HL-60 (cell line): ENCODE measurements at regions not wholly inside any gene's neighbourhood (a gene's known extent, or its start where the extent isn't known, plus 50 kb on each side); places are given as distances from the start of the nearest gene placed in this dataset.
"Not testable (repeated sequence)": the region's sequence is repeated elsewhere in the genome, so short reads cannot be mapped to it uniquely, and the experiment has no call there.

Source experiments
- DNase-seq, 2 experiments: peaks; one replicate each; pipeline ENCODE4 v3.0.0-alpha.2; 2010 to 2020; ENCODE audit warnings: low read depth in 1 of 2, low spot score in 1 of 2
- H3K27ac ChIP-seq: fragments of 250-450 bp; sonication (Bioruptor Pico); replicated peaks from 2 replicates; pipeline ENCODE4 v1.5.1; 2020; ENCODE audit warnings: mild to moderate bottlenecking, moderate library complexity
- H3K27me3 ChIP-seq: fragments of 250-450 bp; sonication (Bioruptor Pico); 2 replicates; pipeline ENCODE4 v1.5.1; 2021; ENCODE audit warnings: mild to moderate bottlenecking, moderate library complexity; ENCODE audit not compliant: insufficient read depth, poor library complexity, severe bottlenecking
- H3K4me3 ChIP-seq: replicated peaks from 2 replicates; pipeline ENCODE4 v1.5.1; 2011; ENCODE audit warnings: mild to moderate bottlenecking, control low read depth, low read length; ENCODE audit not compliant: insufficient read depth
- GABPA ChIP-seq: IDR thresholded peaks from 2 replicates; pipeline ENCODE4 v1.6.1; 2012; ENCODE audit warnings: low read depth
- POLR2AphosphoS5 ChIP-seq: IDR thresholded peaks from 2 replicates; pipeline ENCODE4 v1.6.1; 2012; ENCODE audit warnings: low read depth
- SPI1 ChIP-seq: IDR thresholded peaks from 2 replicates; pipeline ENCODE4 v1.6.1; 2012; ENCODE audit warnings: low read depth, mild to moderate bottlenecking, borderline replicate concordance
- TF ChIP-seq, protein P1 (sequence below): IDR thresholded peaks from 2 replicates; pipeline ENCODE4 v1.6.1; 2012; ENCODE audit warnings: low read depth; ENCODE audit not compliant: insufficient replicate concordance
- TF ChIP-seq, protein P2 (sequence below): IDR thresholded peaks from one replicate; pipeline ENCODE4 v1.5.1; 2011; ENCODE audit warnings: low read length, control low read depth, inconsistent platforms; ENCODE audit not compliant: insufficient read depth

DNA sequence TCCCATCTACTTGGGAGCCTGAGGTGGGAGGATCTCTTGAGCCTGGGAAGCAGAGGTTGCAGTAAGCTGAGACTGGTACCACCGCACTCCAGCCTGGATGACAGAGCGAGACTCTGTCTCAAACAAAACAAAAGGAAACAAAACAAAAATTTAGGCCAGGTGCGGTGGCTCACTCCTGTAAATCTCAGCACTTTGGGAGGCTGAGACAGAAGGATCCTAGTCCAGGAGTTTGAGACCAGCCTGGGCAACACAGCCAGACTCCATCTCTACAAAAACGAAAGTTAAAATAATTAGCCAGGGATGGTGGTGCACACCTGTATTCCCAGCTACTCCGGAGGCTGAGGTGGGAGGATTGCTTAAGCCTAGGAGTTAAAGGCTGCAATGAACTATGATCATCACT lies 183.2 kb upstream of the ZNF217 start:
- Histone ChIP-seq H3K27ac (no peak overlapping the region), H3K27me3 (no peaks in the 10 kb centered on the region), H3K4me3 (no peak overlapping the region)
- TF ChIP-seq POLR2AphosphoS5 (no peak), GABPA (no peak), SPI1 (no peak)
- TF ChIP-seq, protein P1, sequence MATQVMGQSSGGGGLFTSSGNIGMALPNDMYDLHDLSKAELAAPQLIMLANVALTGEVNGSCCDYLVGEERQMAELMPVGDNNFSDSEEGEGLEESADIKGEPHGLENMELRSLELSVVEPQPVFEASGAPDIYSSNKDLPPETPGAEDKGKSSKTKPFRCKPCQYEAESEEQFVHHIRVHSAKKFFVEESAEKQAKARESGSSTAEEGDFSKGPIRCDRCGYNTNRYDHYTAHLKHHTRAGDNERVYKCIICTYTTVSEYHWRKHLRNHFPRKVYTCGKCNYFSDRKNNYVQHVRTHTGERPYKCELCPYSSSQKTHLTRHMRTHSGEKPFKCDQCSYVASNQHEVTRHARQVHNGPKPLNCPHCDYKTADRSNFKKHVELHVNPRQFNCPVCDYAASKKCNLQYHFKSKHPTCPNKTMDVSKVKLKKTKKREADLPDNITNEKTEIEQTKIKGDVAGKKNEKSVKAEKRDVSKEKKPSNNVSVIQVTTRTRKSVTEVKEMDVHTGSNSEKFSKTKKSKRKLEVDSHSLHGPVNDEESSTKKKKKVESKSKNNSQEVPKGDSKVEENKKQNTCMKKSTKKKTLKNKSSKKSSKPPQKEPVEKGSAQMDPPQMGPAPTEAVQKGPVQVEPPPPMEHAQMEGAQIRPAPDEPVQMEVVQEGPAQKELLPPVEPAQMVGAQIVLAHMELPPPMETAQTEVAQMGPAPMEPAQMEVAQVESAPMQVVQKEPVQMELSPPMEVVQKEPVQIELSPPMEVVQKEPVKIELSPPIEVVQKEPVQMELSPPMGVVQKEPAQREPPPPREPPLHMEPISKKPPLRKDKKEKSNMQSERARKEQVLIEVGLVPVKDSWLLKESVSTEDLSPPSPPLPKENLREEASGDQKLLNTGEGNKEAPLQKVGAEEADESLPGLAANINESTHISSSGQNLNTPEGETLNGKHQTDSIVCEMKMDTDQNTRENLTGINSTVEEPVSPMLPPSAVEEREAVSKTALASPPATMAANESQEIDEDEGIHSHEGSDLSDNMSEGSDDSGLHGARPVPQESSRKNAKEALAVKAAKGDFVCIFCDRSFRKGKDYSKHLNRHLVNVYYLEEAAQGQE, result no peak
- TF ChIP-seq, protein P2, sequence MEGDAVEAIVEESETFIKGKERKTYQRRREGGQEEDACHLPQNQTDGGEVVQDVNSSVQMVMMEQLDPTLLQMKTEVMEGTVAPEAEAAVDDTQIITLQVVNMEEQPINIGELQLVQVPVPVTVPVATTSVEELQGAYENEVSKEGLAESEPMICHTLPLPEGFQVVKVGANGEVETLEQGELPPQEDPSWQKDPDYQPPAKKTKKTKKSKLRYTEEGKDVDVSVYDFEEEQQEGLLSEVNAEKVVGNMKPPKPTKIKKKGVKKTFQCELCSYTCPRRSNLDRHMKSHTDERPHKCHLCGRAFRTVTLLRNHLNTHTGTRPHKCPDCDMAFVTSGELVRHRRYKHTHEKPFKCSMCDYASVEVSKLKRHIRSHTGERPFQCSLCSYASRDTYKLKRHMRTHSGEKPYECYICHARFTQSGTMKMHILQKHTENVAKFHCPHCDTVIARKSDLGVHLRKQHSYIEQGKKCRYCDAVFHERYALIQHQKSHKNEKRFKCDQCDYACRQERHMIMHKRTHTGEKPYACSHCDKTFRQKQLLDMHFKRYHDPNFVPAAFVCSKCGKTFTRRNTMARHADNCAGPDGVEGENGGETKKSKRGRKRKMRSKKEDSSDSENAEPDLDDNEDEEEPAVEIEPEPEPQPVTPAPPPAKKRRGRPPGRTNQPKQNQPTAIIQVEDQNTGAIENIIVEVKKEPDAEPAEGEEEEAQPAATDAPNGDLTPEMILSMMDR, result no peak
- no peak for DNase-seq

DNA sequence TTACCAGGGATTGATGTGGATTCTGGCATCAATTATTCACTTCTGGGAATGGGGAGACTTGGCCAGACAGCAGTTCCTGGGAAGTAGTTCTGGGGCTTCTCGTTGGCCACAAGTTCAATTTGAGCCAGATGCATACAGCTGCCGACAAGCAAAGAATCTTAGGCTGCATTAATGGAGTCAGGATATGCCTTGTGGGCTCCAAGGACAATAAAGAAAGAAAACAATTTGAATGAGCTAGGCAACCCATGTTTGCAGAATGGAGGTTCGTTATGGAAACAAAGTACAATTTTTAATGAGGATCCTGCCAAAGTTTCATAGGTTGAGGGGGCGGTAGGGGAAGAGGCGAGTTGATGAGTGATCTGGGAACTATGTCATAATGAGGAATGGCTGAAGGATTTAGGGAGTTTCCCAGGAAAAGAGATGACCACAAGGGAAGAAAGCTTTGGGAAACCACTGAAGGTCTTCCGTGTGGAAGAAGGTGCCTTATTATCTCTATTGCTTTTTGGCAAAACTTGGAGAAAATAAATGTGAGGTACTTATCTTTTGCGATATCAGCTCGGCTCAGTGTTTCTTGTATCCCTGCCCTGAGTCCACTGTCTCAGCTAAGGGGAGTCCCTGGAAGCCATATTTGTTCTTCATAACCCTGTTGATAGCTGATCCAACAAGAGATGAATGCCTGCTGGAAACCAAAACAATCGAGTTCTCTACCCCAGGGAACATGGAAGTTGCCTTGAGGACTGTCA lies 181.0 kb upstream of the ZNF217 start:
- TF ChIP-seq POLR2AphosphoS5 (no peak), GABPA (no peak), SPI1 (no peak)
- TF ChIP-seq, protein P1, result no peak
- TF ChIP-seq, protein P2, result no peak
- Histone ChIP-seq H3K4me3 (no peak overlapping the region), H3K27ac (no peak overlapping the region), H3K27me3 (no peaks in the 10 kb centered on the region)
- DNase-seq, result no peak

DNA sequence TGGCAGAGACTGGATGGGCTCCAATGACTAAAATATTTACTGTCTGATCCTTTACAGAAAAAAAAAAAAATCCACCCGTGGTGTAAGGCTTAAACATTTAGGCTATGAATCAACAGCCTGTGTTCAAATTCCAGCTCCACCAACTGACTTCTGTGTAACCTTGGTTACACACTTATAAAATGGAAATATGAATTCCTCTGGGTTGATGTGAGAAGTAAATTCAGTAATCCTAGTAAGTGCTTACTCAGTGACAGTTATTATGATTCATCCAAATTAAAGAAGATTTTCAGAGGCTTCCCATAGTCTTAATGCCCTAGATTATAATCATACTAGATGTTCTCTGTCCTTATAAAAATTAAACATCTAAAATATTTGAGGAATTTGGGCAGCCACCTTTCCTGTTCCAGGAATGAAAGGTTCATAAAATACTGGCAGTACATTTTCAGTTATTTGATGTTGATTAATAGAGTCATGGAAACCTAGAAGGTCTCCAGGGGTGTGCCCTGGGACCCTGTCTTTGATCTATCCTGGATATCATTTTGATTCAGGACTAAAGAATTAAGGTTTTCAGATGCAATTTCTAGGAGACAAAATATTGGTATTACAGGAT lies 180.3 kb upstream of the ZNF217 start:
- Histone ChIP-seq H3K27ac (no peak overlapping the region), H3K4me3 (no peak overlapping the region), H3K27me3 (no peaks in the 10 kb centered on the region)
- TF ChIP-seq, protein P1, result no peak
- DNase-seq, result no peak

DNA sequence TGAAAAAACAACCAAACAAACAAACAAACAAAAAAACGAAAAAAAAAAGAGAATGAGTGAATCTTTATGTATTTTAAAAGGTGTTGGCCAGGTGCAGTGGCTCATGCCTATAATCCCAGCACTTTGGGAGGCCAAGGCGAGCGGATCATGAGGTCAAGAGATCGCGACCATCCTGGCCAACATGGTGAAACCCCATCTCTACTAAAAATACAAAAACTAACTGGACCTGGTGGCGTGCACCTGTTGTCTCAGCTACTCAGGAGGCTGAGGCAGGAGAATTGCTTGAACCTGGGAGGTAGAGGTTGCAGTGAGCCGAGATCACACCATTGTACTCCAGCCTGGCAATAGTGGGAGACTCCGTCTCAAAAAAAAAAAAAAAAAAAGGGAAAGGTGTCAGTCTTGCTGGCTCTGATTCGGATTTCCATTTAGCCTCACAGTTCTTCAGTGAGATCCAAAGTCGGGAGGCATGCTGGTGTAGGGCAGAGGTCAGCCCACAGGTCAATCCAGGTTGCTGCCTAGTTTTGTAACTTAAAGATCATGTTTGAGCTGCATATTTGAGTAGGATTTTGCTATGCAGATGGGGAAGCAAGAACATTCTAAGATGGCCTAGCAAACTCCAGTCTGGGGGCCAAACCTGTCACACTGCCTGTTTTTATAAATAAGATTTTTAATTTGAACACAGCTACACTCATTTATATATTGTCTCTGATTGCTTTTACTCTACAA lies 179.6 kb upstream of the ZNF217 start:
- not testable (repeated sequence) for DNase-seq, H3K4me3 ChIP-seq, H3K27ac ChIP-seq, H3K27me3 ChIP-seq
